HepG2 (cell line): ENCODE measurements at regions not wholly inside any gene's neighbourhood (a gene's known extent, or its start where the extent isn't known, plus 50 kb on each side); places are given as distances from the start of the nearest gene placed in this dataset.

Experiments used
- CTCF ChIP-seq: sonication (generic); formaldehyde crosslinking; IDR thresholded peaks from 2 replicates; pipeline ENCODE4 v1.5.0; 2020; ENCODE audit warnings: mild to moderate bottlenecking, missing genetic modification reagents, moderate library complexity
- GABPA ChIP-seq, 2 experiments: IDR thresholded peaks; 2 replicates each; pipeline ENCODE4 v1.6.1; 2011 to 2016; ENCODE audit warnings: low read depth in 2 of 2, low read length in 1 of 2, missing biosample characterization in 1 of 2, missing genetic modification characterization in 1 of 2
- ZMYM3 ChIP-seq: sonication (generic); formaldehyde crosslinking; IDR thresholded peaks from 2 replicates; pipeline ENCODE4 v1.5.1; 2020; ENCODE audit warnings: mild to moderate bottlenecking, missing genetic modification reagents
- ZNF329 ChIP-seq: sonication (generic); formaldehyde crosslinking; IDR thresholded peaks from 2 replicates; pipeline ENCODE4 v1.9.0; 2021; ENCODE audit warnings: low read depth, mild to moderate bottlenecking, missing genetic modification reagents
- ZNF777 ChIP-seq: sonication (generic); formaldehyde crosslinking; IDR thresholded peaks from 2 replicates; pipeline ENCODE4 v1.4.0; 2020; ENCODE audit warnings: missing genetic modification reagents

GRCh38 chr12:30845676-30846075 lies 80.9 kb upstream of the TSPAN11 start:
- TF ChIP-seq CTCF (CRISPR knock-in tag) (no peak), ZNF329 (CRISPR knock-in tag) (no peak), ZMYM3 (CRISPR knock-in tag) (no peak), ZNF777 (CRISPR knock-in tag) (no peak), GABPA (IDR thresholded peaks at IDR 0.05; ENCODE audit: low read depth, low read length) (no peak), GABPA (CRISPR knock-in tag; IDR thresholded peaks at IDR 0.05; ENCODE audit: low read depth) (no peak)
